Astrocyte of the spinal cord (primary cell): ENCODE measurements at regions not wholly inside any gene's neighbourhood (a gene's known extent, or its start where the extent isn't known, plus 50 kb on each side); places are given as distances from the start of the nearest gene placed in this dataset.
"Not testable (repeated sequence)": the region's sequence is repeated elsewhere in the genome, so short reads cannot be mapped to it uniquely, and the experiment has no call there.

Source experiments
- DNase-seq: peaks from one replicate; pipeline ENCODE4 v3.0.0; 2011; ENCODE audit warnings: low read depth, low spot score
- H3K4me3 ChIP-seq: 2 replicates; pipeline ENCODE4 v1.5.1; 2011; ENCODE audit warnings: low read depth, mild to moderate bottlenecking, low read length, moderate library complexity
- in situ Hi-C: cut with HindIII; loops from 2 replicates; pipeline ENCODE4 v1.10.0; 2017; ENCODE audit warnings: low sequenced_read_pairs
- TF ChIP-seq, protein P1 (sequence below): IDR thresholded peaks from 2 replicates; pipeline ENCODE4 v1.5.1; 2012; ENCODE audit warnings: low read depth, mild to moderate bottlenecking, low read length, inconsistent platforms

DNA sequence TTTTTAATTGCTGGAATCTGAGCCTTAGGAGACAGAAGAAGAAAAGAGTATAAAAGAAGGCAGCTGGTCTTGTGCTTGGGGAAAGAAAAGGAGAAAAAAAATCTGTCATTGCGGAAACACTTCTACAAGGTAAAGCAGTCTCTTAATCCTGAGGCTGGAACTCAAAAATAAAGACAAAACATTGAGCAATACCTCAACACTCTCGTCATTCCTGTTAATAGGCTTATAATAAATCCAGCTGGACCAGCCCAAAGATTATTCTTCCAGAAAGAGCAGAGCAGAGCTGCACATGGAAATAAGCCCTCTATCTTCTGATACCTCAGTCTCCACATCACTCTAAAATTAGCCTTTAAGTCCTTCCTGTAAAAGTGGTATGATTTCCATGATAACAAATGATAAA, 62.0 kb upstream of the HIVEP1 start:
- in situ Hi-C loops: no loop called here
- no peak overlapping the region for H3K4me3 ChIP-seq
- TF ChIP-seq, protein P1, sequence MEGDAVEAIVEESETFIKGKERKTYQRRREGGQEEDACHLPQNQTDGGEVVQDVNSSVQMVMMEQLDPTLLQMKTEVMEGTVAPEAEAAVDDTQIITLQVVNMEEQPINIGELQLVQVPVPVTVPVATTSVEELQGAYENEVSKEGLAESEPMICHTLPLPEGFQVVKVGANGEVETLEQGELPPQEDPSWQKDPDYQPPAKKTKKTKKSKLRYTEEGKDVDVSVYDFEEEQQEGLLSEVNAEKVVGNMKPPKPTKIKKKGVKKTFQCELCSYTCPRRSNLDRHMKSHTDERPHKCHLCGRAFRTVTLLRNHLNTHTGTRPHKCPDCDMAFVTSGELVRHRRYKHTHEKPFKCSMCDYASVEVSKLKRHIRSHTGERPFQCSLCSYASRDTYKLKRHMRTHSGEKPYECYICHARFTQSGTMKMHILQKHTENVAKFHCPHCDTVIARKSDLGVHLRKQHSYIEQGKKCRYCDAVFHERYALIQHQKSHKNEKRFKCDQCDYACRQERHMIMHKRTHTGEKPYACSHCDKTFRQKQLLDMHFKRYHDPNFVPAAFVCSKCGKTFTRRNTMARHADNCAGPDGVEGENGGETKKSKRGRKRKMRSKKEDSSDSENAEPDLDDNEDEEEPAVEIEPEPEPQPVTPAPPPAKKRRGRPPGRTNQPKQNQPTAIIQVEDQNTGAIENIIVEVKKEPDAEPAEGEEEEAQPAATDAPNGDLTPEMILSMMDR: no peak
- no peak for DNase-seq

DNA sequence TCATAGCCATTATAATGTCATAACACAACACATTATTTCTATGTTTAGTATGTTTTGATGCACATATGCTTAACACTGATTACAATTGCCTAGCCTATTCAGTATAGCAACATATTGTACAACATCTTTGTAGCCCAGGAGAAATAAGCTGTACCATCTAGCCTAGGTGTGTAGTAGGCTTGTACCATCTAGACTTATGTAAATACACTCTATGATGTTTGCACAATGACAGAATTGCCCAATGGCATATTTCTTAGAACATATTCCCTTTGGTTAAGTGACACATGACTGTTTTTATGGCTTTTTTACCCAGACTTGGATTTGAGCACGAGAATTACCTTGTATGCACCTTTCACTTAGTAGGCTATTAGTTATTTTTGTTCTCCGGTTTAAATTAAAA, 64.5 kb upstream of the HIVEP1 start:
- DNase-seq: no peak
- in situ Hi-C loops: no loop called here
- TF ChIP-seq, protein P1: no peak
- no peak overlapping the region for H3K4me3 ChIP-seq

DNA sequence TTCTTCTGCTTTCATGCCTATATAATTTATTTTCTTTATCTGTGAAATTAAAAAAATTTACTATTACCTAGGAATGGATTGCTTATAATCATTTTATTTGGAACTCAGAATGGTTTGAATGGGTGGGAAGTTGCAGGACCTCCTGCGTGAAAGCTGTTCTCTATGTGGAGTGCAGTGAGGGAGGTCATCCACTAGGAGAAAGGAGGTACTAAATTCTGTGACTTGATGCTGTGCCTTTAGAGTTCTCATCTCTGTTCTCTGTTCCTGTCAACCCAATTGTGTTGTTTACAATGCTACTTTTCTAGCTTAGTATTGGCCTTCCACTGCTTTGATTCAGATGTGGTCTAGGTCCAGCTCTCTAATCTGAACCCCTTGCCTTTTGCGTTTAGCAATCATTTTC, 65.0 kb upstream of the HIVEP1 start:
- TF ChIP-seq, protein P1: peak; percentile 23
- in situ Hi-C loops: no loop called here
- DNase-seq: no peak
- H3K4me3 ChIP-seq: no peak overlapping the region

DNA sequence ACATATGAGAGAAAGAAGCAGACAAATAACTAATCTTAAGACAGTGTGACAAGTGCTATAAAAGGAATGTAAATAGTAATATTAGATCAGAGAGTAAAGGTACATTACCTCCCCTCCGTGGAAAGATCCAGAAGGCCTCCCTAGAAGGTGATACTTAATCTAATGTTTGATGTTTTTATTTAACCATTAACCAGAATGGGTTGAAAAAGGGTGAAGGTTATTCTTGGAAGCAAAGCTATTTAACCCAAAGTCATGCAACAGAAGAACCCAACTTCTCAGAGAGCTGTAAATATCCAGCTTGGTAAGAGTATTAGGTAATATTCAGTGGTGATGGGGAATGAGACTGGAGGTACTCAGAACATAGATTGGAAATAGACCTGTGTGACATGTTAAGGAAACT, 68.0 kb upstream of the HIVEP1 start:
- in situ Hi-C loops: no loop called here
- no peak for DNase-seq
- no peak overlapping the region for H3K4me3 ChIP-seq
- TF ChIP-seq, protein P1: no peak

DNA sequence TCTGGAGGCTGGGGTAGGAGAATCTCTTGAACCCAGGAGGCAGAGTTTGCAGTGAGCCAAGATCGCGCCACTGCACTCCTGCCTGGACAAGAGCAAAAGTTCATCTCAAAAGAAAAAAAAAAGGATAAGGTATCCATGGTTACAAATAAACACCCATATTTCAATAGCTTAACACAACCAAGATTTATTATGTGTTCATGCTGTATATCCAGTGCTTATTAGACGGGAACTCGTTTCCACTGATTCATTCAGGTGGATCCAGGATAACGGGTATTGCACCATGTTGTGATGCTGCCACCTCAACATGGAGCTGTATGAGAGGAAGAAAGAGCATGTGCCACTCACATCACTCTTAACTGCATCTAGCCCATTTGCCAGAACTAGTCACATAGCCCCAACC, 69.1 kb upstream of the HIVEP1 start:
- TF ChIP-seq, protein P1: no peak
- H3K4me3 ChIP-seq: no peak overlapping the region
- DNase-seq: no peak
- in situ Hi-C loops: no loop called here

DNA sequence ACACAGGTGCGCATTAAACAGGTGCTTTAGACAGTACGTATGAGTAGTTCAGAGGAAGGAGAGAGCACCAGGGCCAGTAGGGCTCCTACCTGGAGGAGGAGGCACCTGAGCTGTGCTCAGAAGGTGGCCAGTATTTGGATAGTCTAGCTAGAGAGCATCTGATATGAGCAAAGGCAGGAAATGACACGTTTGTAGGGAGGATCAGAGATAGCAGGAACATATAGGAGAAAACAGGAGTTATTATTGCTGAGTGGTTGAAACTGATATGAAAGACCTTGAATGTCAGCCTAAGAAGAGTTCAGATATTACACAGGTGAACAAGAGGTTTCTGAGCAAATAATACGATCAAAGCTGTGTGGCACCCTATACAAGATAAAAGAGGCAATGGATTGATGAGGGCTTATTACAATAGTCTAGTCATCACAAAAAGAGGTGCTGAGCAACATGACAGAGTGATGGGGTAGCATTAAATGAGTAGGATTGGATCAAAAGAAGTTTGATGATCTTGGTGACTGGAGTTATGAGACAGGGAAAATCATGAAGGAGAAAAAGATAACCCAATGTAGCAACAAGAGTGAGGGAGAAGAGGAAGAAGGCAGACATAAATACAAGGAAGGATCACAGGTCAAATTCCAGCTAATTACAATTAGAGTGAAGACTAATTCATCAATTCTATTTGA, 69.8 kb upstream of the HIVEP1 start:
- in situ Hi-C loops: no loop called here
- H3K4me3 ChIP-seq: no peak overlapping the region
- TF ChIP-seq, protein P1: no peak
- no peak for DNase-seq

DNA sequence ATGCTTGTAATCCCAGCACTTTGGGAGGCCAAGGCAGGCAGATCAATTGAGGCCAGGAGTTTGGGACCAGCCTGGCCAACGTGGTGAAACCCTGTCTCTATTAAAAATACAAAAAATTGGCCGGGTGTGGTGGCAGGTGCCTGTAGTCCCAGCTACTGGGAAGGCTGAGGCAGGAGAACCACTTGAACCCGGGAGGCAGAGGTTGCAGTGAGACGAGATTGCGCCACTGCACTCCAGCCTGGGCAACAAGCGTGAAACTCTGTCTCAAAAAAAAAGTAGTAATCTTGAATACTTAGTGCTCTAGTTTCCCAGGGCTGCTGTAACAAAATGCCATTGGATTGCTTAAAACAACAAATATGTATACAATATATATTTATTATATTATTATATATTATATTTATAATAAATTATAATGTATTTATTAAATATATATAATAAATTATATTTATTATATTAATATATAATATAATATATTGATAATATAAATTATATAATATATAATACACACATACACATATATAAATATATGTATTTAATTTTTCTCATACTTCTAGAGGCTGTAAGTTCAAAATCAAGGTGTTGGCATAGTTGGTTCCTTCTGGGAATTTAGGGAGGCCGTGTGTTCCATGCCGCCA, 71.5 kb upstream of the HIVEP1 start:
- DNase-seq, H3K4me3 ChIP-seq, in situ Hi-C loops: not testable (repeated sequence)
